ENCODE measurements at regions not wholly inside any gene's neighbourhood (a gene's known extent, or its start where the extent isn't known, plus 50 kb on each side); places are given as distances from the start of the nearest gene placed in this dataset.

DNA sequence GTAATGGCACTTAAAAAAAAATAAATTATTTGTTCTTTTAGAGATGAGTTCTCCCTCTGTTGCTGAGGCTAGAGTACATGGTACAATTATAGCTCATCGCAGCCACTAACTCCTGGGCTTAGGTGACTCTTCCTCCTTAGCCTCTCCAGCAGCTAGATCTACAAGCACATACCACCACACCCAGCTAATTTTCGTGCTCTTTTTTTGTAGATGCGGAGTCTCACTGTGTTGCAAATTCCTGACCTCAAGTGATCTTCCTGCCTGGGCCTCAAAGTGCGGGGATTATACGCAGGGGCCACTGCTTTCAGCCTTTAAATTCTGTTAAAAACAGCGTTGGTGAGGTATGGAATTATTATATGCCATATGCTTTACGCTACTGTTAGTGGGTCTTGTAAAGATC is 2034.0 kb downstream of the OLFM4 start:
- Histone ChIP-seq H3K36me3 (ENCODE audit: insufficient read depth, low read length, poor library complexity, severe bottlenecking) (no peaks in the 10 kb centered on the region), H3K27me3 (replicated peaks; ENCODE audit: insufficient read depth, low read depth, low read length, poor library complexity) (no peaks in the 10 kb centered on the region), H3K4me1 (ENCODE audit: insufficient read depth, low read length, poor library complexity, severe bottlenecking) (no peaks in the 10 kb centered on the region), H3K27ac (ENCODE audit: low read depth, low read length, poor library complexity, severe bottlenecking) (no peak overlapping the region), H3K9me3 (ENCODE audit: low read depth, low read length, poor library complexity, severe bottlenecking) (no peaks in the 10 kb centered on the region), H3K4me3 (ENCODE audit: low read depth, low read length, poor library complexity, severe bottlenecking) (no peak overlapping the region)
- no peak for TF ChIP-seq EZH2 (IDR thresholded peaks at IDR 0.05; ENCODE audit: borderline replicate concordance, low read depth, low read length, poor library complexity, severe bottlenecking)
- TF ChIP-seq, protein P1, sequence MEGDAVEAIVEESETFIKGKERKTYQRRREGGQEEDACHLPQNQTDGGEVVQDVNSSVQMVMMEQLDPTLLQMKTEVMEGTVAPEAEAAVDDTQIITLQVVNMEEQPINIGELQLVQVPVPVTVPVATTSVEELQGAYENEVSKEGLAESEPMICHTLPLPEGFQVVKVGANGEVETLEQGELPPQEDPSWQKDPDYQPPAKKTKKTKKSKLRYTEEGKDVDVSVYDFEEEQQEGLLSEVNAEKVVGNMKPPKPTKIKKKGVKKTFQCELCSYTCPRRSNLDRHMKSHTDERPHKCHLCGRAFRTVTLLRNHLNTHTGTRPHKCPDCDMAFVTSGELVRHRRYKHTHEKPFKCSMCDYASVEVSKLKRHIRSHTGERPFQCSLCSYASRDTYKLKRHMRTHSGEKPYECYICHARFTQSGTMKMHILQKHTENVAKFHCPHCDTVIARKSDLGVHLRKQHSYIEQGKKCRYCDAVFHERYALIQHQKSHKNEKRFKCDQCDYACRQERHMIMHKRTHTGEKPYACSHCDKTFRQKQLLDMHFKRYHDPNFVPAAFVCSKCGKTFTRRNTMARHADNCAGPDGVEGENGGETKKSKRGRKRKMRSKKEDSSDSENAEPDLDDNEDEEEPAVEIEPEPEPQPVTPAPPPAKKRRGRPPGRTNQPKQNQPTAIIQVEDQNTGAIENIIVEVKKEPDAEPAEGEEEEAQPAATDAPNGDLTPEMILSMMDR (conservative IDR thresholded peaks at IDR 0.05; ENCODE audit: low read depth, low read length): no peak
- no peak for DNase-seq (ENCODE audit: low spot score)
- POLR2A ChIA-PET (ENCODE audit: low non-redundant PET): no interaction called here
- CTCF ChIA-PET: no interaction called here
- intact Hi-C loops (cut with micrococcal nuclease; ENCODE audit: unreplicated experiment): no loop called here
- BruUV-seq (replicated peaks): no TSS peak

DNA sequence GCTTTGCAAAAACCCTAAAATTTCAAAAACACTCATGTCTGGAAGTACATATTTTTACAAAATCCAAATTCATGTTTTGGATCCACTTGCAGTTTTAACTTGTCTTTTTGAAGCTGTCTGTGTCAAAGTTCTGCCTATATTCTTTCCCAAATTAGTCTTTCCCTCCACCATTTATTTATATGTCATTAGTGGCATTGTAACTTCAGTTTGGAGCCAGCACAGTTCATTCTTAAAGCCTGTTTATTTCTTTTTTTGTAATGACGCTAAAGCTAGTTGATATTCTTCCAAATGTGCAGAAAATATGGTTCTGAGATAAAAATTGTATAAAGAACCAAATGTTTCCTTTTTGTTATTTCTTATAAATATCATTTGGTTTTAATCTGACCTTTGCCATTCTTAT is 2039.3 kb downstream of the OLFM4 start:
- Histone ChIP-seq H3K27me3 (replicated peaks; ENCODE audit: insufficient read depth, low read depth, low read length, poor library complexity) (no peaks in the 10 kb centered on the region), H3K4me3 (ENCODE audit: low read depth, low read length, poor library complexity, severe bottlenecking) (no peak overlapping the region), H3K4me1 (ENCODE audit: insufficient read depth, low read length, poor library complexity, severe bottlenecking) (no peaks in the 10 kb centered on the region), H3K9me3 (ENCODE audit: low read depth, low read length, poor library complexity, severe bottlenecking) (no peaks in the 10 kb centered on the region), H3K27ac (ENCODE audit: low read depth, low read length, poor library complexity, severe bottlenecking) (no peak overlapping the region), H3K36me3 (ENCODE audit: insufficient read depth, low read length, poor library complexity, severe bottlenecking) (no peaks in the 10 kb centered on the region)
- no peak for DNase-seq (ENCODE audit: low spot score)
- POLR2A ChIA-PET (ENCODE audit: low non-redundant PET): no interaction called here
- intact Hi-C loops (cut with micrococcal nuclease; ENCODE audit: unreplicated experiment): no loop called here
- TF ChIP-seq, protein P1 (conservative IDR thresholded peaks at IDR 0.05; ENCODE audit: low read depth, low read length): no peak
- TF ChIP-seq EZH2 (IDR thresholded peaks at IDR 0.05; ENCODE audit: borderline replicate concordance, low read depth, low read length, poor library complexity, severe bottlenecking): no peak
- BruUV-seq (replicated peaks): no TSS peak
- CTCF ChIA-PET: no interaction called here

DNA sequence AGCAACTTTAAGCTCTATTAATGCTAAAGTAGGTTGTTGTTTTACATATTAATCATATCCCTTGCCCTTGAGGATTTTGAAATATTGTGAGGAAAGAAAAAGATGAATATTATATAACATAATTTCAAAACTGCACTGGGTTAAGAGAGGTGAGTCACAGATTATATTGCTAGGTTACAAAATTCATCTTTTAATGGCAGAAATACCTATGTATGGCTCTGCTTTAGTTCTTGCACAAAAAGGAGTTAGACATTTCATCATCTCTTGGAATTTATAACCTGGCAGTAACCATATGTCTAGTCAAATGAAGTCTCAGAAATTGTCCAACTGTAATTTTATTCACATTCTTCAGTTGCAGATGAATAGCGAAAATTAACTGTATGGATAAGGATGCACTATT is 2041.1 kb downstream of the OLFM4 start:
- POLR2A ChIA-PET (ENCODE audit: low non-redundant PET): no interaction called here
- TF ChIP-seq, protein P1 (conservative IDR thresholded peaks at IDR 0.05; ENCODE audit: low read depth, low read length): no peak
- TF ChIP-seq EZH2 (IDR thresholded peaks at IDR 0.05; ENCODE audit: borderline replicate concordance, low read depth, low read length, poor library complexity, severe bottlenecking): no peak
- intact Hi-C loops (cut with micrococcal nuclease; ENCODE audit: unreplicated experiment): no loop called here
- no peak overlapping the region for H3K4me3 ChIP-seq (ENCODE audit: low read depth, low read length, poor library complexity, severe bottlenecking)
- H3K27me3 ChIP-seq (replicated peaks; ENCODE audit: insufficient read depth, low read depth, low read length, poor library complexity): no peaks in the 10 kb centered on the region
- H3K36me3 ChIP-seq (ENCODE audit: insufficient read depth, low read length, poor library complexity, severe bottlenecking): no peaks in the 10 kb centered on the region
- no TSS peak for BruUV-seq (replicated peaks)
- H3K9me3 ChIP-seq (ENCODE audit: low read depth, low read length, poor library complexity, severe bottlenecking): no peaks in the 10 kb centered on the region
- no peaks in the 10 kb centered on the region for H3K4me1 ChIP-seq (ENCODE audit: insufficient read depth, low read length, poor library complexity, severe bottlenecking)
- H3K27ac ChIP-seq (ENCODE audit: low read depth, low read length, poor library complexity, severe bottlenecking): no peak overlapping the region
- DNase-seq (ENCODE audit: low spot score): no peak
- CTCF ChIA-PET: no interaction called here
